CD1c-positive myeloid dendritic cell (primary cell): ENCODE measurements at regions not wholly inside any gene's neighbourhood (a gene's known extent, or its start where the extent isn't known, plus 50 kb on each side); places are given as distances from the start of the nearest gene placed in this dataset.

ENCODE experiments used
- DNase-seq: peaks from one replicate; pipeline ENCODE4 v3.0.0-alpha.2; 2016; ENCODE audit errors: extremely low spot score

DNA sequence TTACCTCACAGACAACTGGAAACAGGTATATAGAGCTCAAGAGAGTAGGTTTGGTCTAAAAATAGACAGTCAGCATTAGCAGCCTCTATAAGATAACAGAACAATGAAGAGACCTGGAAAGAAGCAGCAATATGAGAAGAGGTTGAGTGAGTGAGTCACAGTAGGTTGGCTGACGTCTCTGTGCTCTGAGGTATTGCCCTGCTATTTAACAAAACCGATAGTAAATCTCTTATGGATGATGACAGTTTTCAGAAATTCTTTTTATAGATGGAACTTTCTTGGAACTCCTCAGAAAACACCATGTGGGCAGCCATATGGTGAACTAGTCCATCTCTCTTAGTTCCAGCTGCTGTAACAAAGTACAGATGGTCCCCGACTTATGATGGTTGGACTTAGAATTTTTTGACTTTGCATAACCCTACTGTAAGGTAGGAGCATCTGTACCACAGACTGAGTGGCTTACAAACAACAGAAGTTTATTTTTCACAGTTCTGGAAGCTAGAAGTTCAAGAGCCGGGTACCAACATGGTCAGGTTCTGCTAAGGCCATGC lies 123.5 kb downstream of the MBD2 start:
- DNase-seq = no peak

- DNase-seq = no peak
Measured at GRCh38 chr18:54100466-54100865, 124.0 kb downstream of the MBD2 start.

- no peak for DNase-seq
Measured at GRCh38 chr18:54094474-54094873, 130.0 kb downstream of the MBD2 start.

DNA sequence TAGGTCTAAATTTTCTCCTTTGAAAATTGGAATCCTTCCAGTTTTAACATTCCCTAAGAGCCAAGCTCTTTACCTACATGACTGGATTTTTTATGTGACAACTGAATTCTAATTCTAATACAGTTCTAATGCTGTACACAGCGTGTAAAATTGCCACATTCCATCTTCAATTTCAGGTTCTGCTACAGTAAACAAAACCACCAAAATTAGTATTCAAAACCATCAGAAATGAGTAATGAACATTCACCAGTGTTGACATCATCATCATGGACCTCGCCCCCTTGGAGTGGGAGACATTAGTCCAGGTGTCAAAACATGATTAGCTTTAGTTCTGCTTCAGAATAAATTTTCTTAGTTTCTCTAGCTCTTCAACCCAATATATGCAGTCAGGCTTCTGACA lies 133.6 kb downstream of the MBD2 start:
- no peak for DNase-seq

GRCh38 chr18:54089749-54090459 lies 134.6 kb downstream of the MBD2 start:
- DNase-seq = no peak

- DNase-seq = no peak
Measured at GRCh38 chr18:54086863-54087262, 137.6 kb downstream of the MBD2 start.

- DNase-seq = no peak
Measured at GRCh38 chr18:54086046-54086802, 138.2 kb downstream of the MBD2 start.

DNA sequence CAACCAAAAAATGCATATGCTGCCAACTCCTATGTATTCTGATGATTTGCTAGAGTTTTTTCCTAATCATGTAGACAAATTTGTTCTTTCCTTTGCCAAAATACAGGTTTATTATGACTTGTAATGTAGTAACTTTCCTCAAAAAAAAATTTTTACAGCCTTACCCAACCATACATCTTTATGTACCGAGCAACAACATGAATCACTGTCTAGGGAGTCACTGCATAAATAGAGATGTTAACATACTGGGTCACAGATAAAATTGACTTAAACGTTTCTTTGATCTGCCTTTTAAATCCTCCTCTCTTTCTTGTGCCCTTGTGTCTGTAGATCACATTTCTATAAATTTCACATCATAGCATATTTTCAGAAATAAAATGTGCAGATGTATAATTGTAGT lies 143.6 kb downstream of the MBD2 start:
- DNase-seq = no peak

- DNase-seq = no peak
Measured at GRCh38 chr18:54076166-54076565, 148.3 kb downstream of the MBD2 start.

DNA sequence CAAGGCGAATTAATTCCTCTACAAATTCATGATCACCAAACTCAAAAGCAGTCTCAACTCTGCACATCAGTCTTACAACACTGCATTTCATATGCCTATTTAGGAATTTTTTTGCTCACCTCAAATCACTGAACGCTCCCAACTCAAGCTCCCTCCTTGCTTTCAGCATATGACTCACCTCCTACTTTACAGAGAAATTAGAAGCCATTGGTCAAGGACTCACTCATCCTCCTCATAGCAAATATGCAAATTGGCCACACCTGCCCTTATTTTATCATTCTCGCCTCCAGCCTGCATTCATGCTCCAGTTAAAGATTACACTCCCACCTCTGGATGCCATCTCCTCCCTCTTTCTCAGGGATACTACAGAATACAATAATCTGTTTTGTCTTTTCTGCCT lies 148.8 kb downstream of the MBD2 start:
- no peak for DNase-seq

DNA sequence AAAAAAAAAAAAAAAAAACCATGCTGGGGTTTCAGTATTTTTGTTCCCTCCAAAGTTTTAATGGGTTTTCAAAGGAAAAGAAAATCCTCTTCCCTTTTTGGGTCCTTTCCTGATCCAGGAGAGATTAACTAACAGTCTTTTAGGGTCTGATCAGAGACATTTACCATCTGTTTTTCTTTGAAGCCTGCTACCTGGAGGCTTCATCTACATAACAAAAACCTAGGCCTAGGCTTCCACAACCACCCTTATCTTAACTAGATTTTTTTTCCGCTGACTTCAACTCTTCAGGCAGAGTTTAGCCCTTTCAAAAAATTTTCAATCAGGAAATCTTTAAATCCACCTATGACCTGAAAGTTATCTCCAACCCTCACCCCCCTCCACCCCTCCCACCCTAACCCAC lies 154.7 kb downstream of the MBD2 start:
- no peak for DNase-seq

DNA sequence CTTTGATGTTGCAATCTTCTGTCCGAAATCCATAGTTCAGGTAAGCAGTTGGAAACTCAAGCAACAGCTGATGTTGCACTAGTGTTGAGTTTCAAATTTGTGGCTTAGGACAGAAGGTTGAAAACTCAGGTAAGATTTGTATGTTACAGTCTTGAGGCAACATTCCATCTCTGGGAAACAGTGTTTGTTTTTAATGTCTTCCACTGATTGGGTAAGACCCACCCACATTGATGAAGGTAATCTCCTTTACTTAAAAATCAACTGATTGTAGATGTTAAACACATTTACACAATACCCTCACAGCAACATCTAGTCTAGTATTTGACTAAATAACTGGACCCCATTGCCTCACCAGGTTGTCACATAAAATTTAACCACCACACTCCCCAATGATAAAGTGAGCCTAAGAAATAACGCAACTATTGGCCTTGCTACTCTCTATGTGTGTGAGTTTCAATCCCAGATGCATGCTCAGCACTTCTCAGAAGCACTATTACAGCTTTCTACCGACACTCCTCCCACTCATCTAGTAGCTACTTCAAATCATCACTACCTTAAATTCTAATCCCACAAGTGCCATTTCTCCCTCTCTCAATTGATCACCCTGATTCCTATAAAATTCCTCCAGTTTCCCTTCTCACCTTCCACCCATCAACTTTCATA lies 164.0 kb downstream of the MBD2 start:
- DNase-seq = no peak

DNA sequence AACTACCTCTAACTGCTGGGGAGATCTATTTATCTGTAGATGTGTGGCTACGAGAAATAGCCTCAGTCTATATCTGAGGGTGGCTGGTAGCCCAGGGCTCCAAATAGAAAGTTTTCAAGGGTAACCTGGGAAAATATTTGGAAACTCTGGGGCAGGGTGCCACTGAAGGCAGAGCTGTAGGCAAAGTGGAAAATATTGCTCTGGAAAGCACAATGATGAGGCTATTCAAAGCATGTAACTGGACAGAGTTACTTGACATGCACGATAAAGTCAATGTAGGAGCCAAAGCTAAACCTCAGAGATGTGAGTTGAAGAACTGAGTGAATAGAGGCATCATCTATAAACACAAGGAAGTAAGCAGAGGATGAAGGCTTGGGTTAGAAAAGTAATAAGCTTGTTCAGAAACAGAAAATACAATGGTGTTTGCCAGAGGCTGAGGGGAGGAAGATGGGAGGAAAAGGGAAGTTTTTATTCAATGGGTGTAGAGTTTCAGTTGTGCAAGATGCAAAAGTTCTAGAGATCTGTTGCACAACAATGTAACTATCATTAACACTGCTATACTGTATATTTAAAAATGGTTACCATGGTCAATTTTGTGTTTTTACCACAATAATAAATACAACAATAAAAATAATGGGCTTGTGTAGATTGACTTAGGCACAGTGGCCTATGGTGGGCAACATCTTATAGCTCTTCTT lies 171.6 kb downstream of the MBD2 start:
- DNase-seq = no peak

GRCh38 chr18:54052259-54052658 lies 172.2 kb downstream of the MBD2 start:
- no peak for DNase-seq

- no peak for DNase-seq
Measured at GRCh38 chr18:54043484-54044251, 180.8 kb downstream of the MBD2 start.

DNA sequence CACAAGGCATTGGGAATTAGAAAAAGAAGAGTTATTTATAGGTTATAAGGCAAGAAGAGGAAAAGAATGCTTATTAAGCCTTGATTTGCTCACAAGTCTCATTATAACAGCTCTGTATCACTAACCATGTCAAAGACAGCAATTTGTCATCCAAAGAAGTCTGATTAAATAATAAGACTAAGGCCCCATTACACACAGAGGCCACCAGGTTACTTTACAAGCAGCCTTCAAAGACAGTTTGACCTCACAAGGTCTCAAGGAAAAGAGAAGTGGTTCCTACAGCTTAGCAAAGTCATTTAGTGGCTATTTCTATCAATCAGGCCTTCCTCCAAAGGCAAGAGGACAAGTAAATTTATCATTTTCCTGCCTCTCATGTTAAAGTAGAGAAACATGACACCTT lies 188.5 kb downstream of the MBD2 start:
- DNase-seq = no peak

GRCh38 chr18:54033052-54033451 lies 191.4 kb downstream of the MBD2 start:
- DNase-seq = no peak

DNA sequence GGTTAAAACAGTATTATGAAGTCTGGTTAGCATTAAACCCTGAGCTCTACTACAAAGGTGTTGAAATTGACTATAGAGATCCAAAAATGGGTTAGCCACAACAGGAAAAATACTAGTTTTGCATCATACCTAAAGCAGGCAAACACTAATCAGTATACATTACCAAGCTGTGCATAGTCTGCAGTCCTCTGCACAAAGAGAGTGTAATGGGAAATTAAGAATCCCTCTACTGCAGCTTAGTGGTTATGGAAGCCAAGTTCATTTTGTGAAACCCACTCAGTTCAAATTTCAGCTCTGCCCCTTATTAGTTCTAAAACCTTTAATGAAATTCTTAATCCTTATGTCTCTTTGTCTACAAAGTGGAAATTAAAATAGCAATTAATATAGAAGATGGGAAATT lies 192.1 kb downstream of the MBD2 start:
- no peak for DNase-seq

DNA sequence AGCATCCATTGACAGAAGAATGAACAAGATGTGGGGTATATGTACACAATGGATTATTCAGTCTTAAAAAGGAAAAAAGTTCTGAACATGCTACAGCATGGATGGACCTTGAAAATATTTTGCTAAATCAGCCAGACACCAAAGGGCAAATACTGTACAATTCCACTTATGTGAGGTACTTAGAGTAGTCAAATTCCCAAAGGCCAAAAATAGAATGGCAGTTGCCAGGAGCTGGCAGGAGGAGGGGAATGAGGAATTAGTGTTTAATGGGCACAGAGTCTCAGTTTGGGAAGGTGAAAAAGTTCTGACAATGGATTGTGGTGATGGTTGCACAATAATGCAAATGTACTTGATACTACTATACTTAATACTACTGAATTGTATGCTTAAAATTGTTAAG lies 193.2 kb downstream of the MBD2 start:
- DNase-seq = no peak

- no peak for DNase-seq
Measured at GRCh38 chr18:54030434-54030833, 194.0 kb downstream of the MBD2 start.

DNA sequence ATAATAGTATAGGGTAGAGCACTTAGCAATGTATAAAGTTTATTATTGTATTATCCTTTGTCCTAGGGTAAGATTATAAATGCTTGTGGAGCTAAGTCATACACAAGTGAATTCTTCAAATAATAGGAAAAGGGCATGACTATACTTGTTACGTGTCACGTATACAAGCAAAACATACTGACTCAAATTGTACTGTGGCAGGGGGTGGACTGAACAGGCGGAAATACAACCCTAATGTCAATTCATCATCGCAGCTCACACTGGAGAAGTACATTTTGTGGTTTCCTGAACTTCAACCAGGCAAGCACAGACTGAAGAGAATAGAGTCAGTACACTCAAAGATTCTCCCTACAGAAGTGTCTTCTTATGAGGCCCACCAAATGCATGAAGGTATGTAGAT lies 201.0 kb downstream of the MBD2 start:
- no peak for DNase-seq
